AG04450 (cell line): ENCODE measurements at regions not wholly inside any gene's neighbourhood (a gene's known extent, or its start where the extent isn't known, plus 50 kb on each side); places are given as distances from the start of the nearest gene placed in this dataset.

Experiments
- CTCF ChIA-PET: fragments of 300-600, 350-600 bp; formaldehyde crosslinking; extraction: SDS; loops from one replicate; lab custom pipeline; 2022; ENCODE audit warnings: antibody characterized with exemption, inconsistent platforms; lab: Charles Lee
- POLR2A ChIA-PET: fragments of 350-600 bp; formaldehyde crosslinking; extraction: SDS; loops from one replicate; lab custom pipeline; 2021; ENCODE audit warnings: antibody characterized with exemption, inconsistent platforms; lab: Yijun Ruan, JAX
- DNase-seq: peaks from one replicate; pipeline ENCODE4 v3.0.0-alpha.2; 2011; ENCODE audit warnings: low read depth, low spot score
- H3K27ac ChIP-seq: one replicate; pipeline ENCODE4 v1.5.1; 2012; ENCODE audit warnings: low read depth, low read length, control low read depth
- H3K27me3 ChIP-seq: one replicate; pipeline ENCODE4 v1.6.0; 2012; ENCODE audit warnings: low read length; ENCODE audit not compliant: control insufficient read depth, insufficient read depth
- H3K4me3 ChIP-seq: 2 replicates; pipeline ENCODE4 v1.5.1; 2011; ENCODE audit warnings: mild to moderate bottlenecking, low read depth, low read length, control low read depth
- H3K9me3 ChIP-seq: 2 replicates; pipeline ENCODE4 v1.5.1; 2012; ENCODE audit warnings: low read length; ENCODE audit not compliant: control insufficient read depth, insufficient read depth
- CTCF ChIP-seq: IDR thresholded peaks from 2 replicates; pipeline ENCODE4 v1.5.1; 2011; ENCODE audit warnings: low read depth, low read length, control low read depth, inconsistent platforms

DNA sequence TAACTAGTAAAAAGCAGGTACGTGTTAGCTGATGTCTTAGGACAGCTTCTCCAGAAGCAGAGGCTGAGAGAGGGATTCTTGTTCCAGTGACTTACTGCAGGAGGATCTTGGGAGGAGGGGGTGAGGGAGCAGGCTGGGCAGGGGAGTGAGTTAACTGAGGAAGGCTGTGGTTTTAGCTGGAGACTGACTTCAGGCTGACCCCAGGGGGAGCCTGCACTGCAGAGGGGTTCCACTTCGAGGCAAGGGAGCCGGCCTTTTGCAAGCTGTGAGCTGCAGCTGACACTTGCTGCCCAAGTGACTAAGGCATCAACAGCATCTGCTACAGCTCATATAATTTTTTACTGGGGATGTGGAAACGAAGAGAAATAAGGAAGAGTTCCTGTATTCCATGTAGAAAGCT is 50.4 kb upstream of the SOD1 start:
- no peak for DNase-seq
- ChIA-PET POLR2A (no interaction called here), CTCF (interaction anchor here (1.0 to 1.5 kb wide), 2 partner anchors 11 to 28 kb away, joined by 5 read pairs; no protein-coding TSS in a partner anchor)
- H3K27me3 ChIP-seq = peaks cover 4% of the 10 kb centered on the region
- no peak overlapping the region for H3K27ac ChIP-seq
- no peak overlapping the region for H3K4me3 ChIP-seq
- no peak for TF ChIP-seq CTCF
- no peaks in the 10 kb centered on the region for H3K9me3 ChIP-seq

- CTCF ChIA-PET = interaction anchor here (1.0 kb wide), 1 partner anchor 428 kb away, joined by 3 read pairs; no protein-coding TSS in a partner anchor
- POLR2A ChIA-PET = no interaction called here
- Histone ChIP-seq H3K9me3 (no peaks in the 10 kb centered on the region), H3K27ac (no peak overlapping the region), H3K27me3 (peaks cover 4% of the 10 kb centered on the region), H3K4me3 (no peak overlapping the region)
- no peak for TF ChIP-seq CTCF
- no peak for DNase-seq
Measured at GRCh38 chr21:31607791-31608190, 51.7 kb upstream of the SOD1 start.

- Histone ChIP-seq H3K27me3 (peaks cover 4% of the 10 kb centered on the region), H3K4me3 (no peak overlapping the region), H3K27ac (no peak overlapping the region), H3K9me3 (no peaks in the 10 kb centered on the region)
- POLR2A ChIA-PET = no interaction called here
- TF ChIP-seq CTCF = no peak
- no peak for DNase-seq
- CTCF ChIA-PET = interaction anchor here (0.8 to 4.2 kb wide), 5 partner anchors 25 to 507 kb away, joined by 3 to 37 read pairs (median 3); no protein-coding TSS in a partner anchor
Measured at GRCh38 chr21:31606081-31606874, 53.2 kb upstream of the SOD1 start.

DNA sequence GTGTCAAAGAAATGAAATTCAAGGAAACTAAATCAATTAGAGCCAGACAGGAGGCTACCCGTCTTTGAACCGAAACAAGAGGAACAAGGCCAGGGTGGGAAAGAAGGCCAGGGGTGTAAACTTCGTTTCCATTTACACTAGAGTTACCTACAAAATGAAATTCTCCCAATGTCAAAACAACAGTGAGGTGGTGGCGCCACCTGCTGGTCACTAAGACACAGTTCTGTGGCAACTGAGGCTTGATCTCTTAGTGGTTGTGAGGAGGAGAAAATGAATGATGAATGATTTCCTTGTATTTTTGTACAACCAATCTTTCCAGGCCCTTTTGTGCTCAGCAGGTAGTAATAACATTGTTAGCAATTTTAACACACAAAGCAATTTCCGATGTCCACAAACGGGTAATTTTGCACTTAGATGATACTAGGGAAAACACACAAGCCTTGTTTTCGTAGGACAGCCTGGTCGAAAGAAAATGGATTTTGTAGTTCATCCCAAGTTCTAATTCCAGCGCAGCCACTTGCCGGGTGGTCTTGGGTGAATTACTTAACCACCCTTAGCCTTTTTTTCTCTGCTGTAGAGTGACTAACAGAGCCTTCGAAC is 54.8 kb upstream of the SOD1 start:
- H3K27me3 ChIP-seq = no peaks in the 10 kb centered on the region
- no peak overlapping the region for H3K27ac ChIP-seq
- ChIA-PET POLR2A (no interaction called here), CTCF (interaction anchor here (0.6 to 4.2 kb wide), 16 partner anchors 13 to 506 kb away, joined by 3 to 37 read pairs (median 5); no protein-coding TSS in a partner anchor)
- H3K4me3 ChIP-seq = no peak overlapping the region
- no peaks in the 10 kb centered on the region for H3K9me3 ChIP-seq
- peak; percentile 86 for TF ChIP-seq CTCF
- DNase-seq = peak; percentile 20

GRCh38 chr21:31599563-31599962 is 59.9 kb upstream of the SOD1 start:
- Histone ChIP-seq H3K27me3 (no peaks in the 10 kb centered on the region), H3K9me3 (no peaks in the 10 kb centered on the region), H3K27ac (no peak overlapping the region), H3K4me3 (no peak overlapping the region)
- no peak for DNase-seq
- CTCF ChIA-PET = interaction anchor here (0.8 kb wide), 1 partner anchor 419 kb away, joined by 3 read pairs; no protein-coding TSS in a partner anchor
- no peak for TF ChIP-seq CTCF
- POLR2A ChIA-PET = no interaction called here
